ENCODE measurements at regions not wholly inside any gene's neighbourhood (a gene's known extent, or its start where the extent isn't known, plus 50 kb on each side); places are given as distances from the start of the nearest gene placed in this dataset.

GRCh38 chr5:7329141-7329540 lies 66.8 kb upstream of the ADCY2 start:
- Histone ChIP-seq H4K5ac (ENCODE audit: insufficient read length, low read depth, low read length) (no peak overlapping the region), H4K20me1 (ENCODE audit: control insufficient read depth, insufficient read depth, insufficient read length) (no peaks in the 10 kb centered on the region), H2BK15ac (ENCODE audit: low read depth, low read length) (no peak overlapping the region), H3T11ph (ENCODE audit: low read length) (no peak overlapping the region), H3K14ac (ENCODE audit: insufficient read depth, low read length) (no peak overlapping the region), H3K4me1 (ENCODE audit: insufficient read depth, low read length) (peaks cover 7% of the 10 kb centered on the region), H3K79me1 (ENCODE audit: insufficient read depth, low read depth, low read length, poor library complexity, severe bottlenecking) (no peaks in the 10 kb centered on the region), H3K27me3 (ENCODE audit: insufficient read depth, low read length) (no peaks in the 10 kb centered on the region), H4K8ac (replicated peaks; ENCODE audit: insufficient read length, low read depth, low read length) (no peak overlapping the region), H3K56ac (ENCODE audit: insufficient read length, low read depth, low read length) (no peak overlapping the region), H3K18ac (ENCODE audit: insufficient read length, low read depth, low read length) (no peak overlapping the region), H2BK5ac (ENCODE audit: insufficient read length, low read length) (no peak overlapping the region), H3K23me2 (ENCODE audit: insufficient read length, low read depth, low read length, poor library complexity, severe bottlenecking) (no peaks in the 10 kb centered on the region), H3K4me2 (ENCODE audit: insufficient read depth, insufficient read length, low read length) (no peak overlapping the region), H3K27ac (ENCODE audit: insufficient read length, low read depth, low read length) (no peak overlapping the region), H3K9me3 (ENCODE audit: control insufficient read depth, low read depth, low read length) (no peaks in the 10 kb centered on the region), H2AFZ (ENCODE audit: low read length) (no peak overlapping the region), H2BK20ac (ENCODE audit: low read depth, low read length, poor library complexity, severe bottlenecking) (no peak overlapping the region), H3K79me2 (ENCODE audit: insufficient read depth, low read length) (no peaks in the 10 kb centered on the region), H4K91ac (ENCODE audit: insufficient read length, low read depth, low read length) (no peak overlapping the region), H3K9ac (ENCODE audit: extremely low read depth, insufficient read length, low read length) (no peak overlapping the region), H3K23ac (ENCODE audit: insufficient read length, low read depth, low read length) (no peak overlapping the region), H2BK120ac (ENCODE audit: low read depth, low read length, poor library complexity, severe bottlenecking) (no peak overlapping the region), H3K4ac (ENCODE audit: low read depth, low read length) (no peak overlapping the region), H2BK12ac (ENCODE audit: insufficient read length, low read depth, low read length) (no peak overlapping the region), H2AK5ac (ENCODE audit: insufficient read length, low read length) (no peak overlapping the region)
- no peak for TF ChIP-seq CTCF (conservative IDR thresholded peaks at IDR 0.05)
- Mint-ChIP-seq H3K27me3 (ENCODE audit: low read depth) (no peaks in the 10 kb centered on the region), H3K27ac (no peak overlapping the region), H3K9me3 (peaks cover 0 to under 1% of the 10 kb centered on the region in 2 experiments; a peak in 1 of 5 replicates), H3K4me3 (no peak overlapping the region), H3K4me1 (peaks cover 29 to 32% of the 10 kb centered on the region in 2 experiments), H3K36me3 (ENCODE audit: insufficient read depth in 1 of 3, low read depth in 3 of 3) (peaks cover 0 to 2% (median under 1%) of the 10 kb centered on the region in 3 experiments; a peak in 2 of 7 replicates)
- DNase-seq: no peak
- WGBS (ENCODE audit: extremely low coverage, insufficient read length, low lambda C conversion rate): no CpG with 5 or more reads among the region's 4 CpGs

Data from H9 (cell line).